Gastrocnemius medialis (tissue), 4 donors: ENCODE measurements at regions not wholly inside any gene's neighbourhood (a gene's known extent, or its start where the extent isn't known, plus 50 kb on each side); places are given as distances from the start of the nearest gene placed in this dataset.
"Not testable (repeated sequence)": the region's sequence is repeated elsewhere in the genome, so short reads cannot be mapped to it uniquely, and the experiment has no call there.

ENCODE experiments used
- ATAC-seq, 2 donors: fragments of 150-250 bp; one replicate each; pipeline ENCODE4 v1.9.1; 2016
- DNase-seq, 2 donors: peaks; one replicate each; pipeline ENCODE4 v3.0.0-alpha.2; 2019
- H3K27ac ChIP-seq, 4 donors: fragments of 200-600 bp; sonication (generic); 1 replicate in 1 of 4; 2 replicates in 3 of 4; pipeline ENCODE4 v1.5.1; 2016 to 2018; ENCODE audit warnings: mild to moderate bottlenecking in 2 of 4, moderate library complexity in 1 of 4
- H3K27me3 ChIP-seq, 3 donors: fragments of 200-600 bp; sonication (generic) in 2 of 3; 1 replicate in 1 of 3; 2 replicates in 2 of 3; pipeline versions ENCODE4 v1.5.1 to v1.6.0; 2016 to 2019; ENCODE audit warnings: mild to moderate bottlenecking in 1 of 3, moderate library complexity in 1 of 3
- H3K36me3 ChIP-seq, 2 donors: fragments of 200-600 bp; sonication (generic) in 1 of 2; one replicate each; pipeline ENCODE4 v1.5.1; 2017 to 2018
- H3K4me1 ChIP-seq, 2 donors: fragments of 200-600 bp; sonication (generic) in 1 of 2; one replicate each; pipeline ENCODE4 v1.5.1; 2016 to 2017; ENCODE audit warnings: mild to moderate bottlenecking in 2 of 2
- H3K4me3 ChIP-seq, 4 donors: fragments of 200-600 bp; sonication (generic) in 3 of 4; 1 replicate in 1 of 4; 2 replicates in 3 of 4; pipeline ENCODE4 v1.5.1; 2016 to 2019; ENCODE audit warnings: mild to moderate bottlenecking in 2 of 4
- H3K9me3 ChIP-seq, 3 donors: fragments of 200-600 bp; sonication (generic) in 2 of 3; 1 replicate in 1 of 3; 2 replicates in 2 of 3; pipeline ENCODE4 v1.5.1; 2016 to 2019
- POLR2A ChIP-seq, 2 donors: fragments of 450-650 bp; IDR thresholded peaks; one replicate each; pipeline ENCODE4 v1.6.1; 2017; ENCODE audit warnings: antibody characterized with exemption in 2 of 2, mild to moderate bottlenecking in 2 of 2, moderate library complexity in 2 of 2
- in situ Hi-C, 4 donors: fragments of 200-750 bp; cut with MboI; loops; one replicate each; pipeline versions ENCODE4 v1.15.0 to v1.8.0; 2017; ENCODE audit warnings: low sequenced_read_pairs in 4 of 4
- intact Hi-C: fragments of 100-400 bp; cut with DNase I; formaldehyde crosslinking; loops from one replicate; pipeline ENCODE4 v1.15.1; 2023; ENCODE audit warnings: low total_unique reads
- TF ChIP-seq, protein P1 (sequence below), 5 experiments: fragments of 450-650 bp in 3 of 5; fragments of 200-600 bp in 2 of 5; sonication (generic) in 2 of 5; IDR thresholded peaks in 4 of 5; conservative IDR thresholded peaks in 1 of 5; 1 replicate in 4 of 5; 2 replicates in 1 of 5; pipeline ENCODE4 v1.5.1; 2016 to 2019; ENCODE audit warnings: antibody characterized with exemption in 5 of 5, mild to moderate bottlenecking in 3 of 5, moderate library complexity in 3 of 5

DNA sequence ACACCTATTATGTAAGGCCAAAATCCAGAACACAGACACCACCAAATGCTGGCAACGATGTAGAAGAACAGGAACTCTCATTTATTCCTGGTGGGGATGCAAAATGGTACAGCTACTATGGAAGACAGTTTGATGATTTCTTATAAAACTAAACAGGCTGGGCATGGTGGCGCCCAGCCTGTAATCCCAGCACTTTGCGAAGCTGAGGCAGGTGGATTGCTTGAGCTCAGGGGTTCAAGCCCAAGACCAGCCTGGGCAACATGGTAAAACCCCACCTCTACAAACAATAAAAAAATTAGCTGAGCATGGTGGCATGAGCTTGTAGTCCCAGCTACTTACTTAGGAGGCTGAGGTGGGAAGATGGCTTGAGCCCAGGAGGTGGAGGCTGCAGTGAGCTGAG, 98.3 kb downstream of the TUBA3C start:
- Histone ChIP-seq H3K27ac (no peak overlapping the region), H3K36me3 (no peaks in the 10 kb centered on the region), H3K4me3 (no peak overlapping the region), H3K9me3 (no peaks in the 10 kb centered on the region), H3K27me3 (no peaks in the 10 kb centered on the region), H3K4me1 (no peaks in the 10 kb centered on the region)
- in situ Hi-C loops, result no loop called here
- TF ChIP-seq, protein P1, sequence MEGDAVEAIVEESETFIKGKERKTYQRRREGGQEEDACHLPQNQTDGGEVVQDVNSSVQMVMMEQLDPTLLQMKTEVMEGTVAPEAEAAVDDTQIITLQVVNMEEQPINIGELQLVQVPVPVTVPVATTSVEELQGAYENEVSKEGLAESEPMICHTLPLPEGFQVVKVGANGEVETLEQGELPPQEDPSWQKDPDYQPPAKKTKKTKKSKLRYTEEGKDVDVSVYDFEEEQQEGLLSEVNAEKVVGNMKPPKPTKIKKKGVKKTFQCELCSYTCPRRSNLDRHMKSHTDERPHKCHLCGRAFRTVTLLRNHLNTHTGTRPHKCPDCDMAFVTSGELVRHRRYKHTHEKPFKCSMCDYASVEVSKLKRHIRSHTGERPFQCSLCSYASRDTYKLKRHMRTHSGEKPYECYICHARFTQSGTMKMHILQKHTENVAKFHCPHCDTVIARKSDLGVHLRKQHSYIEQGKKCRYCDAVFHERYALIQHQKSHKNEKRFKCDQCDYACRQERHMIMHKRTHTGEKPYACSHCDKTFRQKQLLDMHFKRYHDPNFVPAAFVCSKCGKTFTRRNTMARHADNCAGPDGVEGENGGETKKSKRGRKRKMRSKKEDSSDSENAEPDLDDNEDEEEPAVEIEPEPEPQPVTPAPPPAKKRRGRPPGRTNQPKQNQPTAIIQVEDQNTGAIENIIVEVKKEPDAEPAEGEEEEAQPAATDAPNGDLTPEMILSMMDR (IDR thresholded peaks at IDR 0.05 in 4 of 5, conservative IDR thresholded peaks at IDR 0.05 in 1 of 5), result no peak
- no peak for TF ChIP-seq POLR2A (IDR thresholded peaks at IDR 0.05)
- no peak for DNase-seq
- ATAC-seq, result no peak
- intact Hi-C loops, result no loop called here

DNA sequence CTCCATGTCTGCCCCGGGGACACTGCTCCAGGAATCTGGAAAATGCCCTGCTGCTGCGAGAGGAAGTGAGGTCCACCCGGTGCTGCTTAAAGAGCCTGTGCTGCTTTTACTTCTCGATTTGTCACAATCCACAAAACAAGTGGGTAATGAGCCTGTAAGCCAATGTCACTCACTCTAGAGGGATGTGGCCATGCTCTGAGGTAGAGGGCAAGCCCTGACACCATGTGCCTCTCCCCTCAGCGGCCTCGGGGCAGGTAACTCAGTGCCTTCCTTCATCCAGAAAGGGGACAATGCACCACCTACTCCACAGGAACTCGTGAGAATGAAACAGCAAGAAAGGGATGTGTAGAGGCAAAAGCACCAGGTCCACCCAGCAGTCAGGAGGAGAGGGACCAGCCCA, 106.2 kb downstream of the TUBA3C start:
- ATAC-seq (no peak), DNase-seq (no peak)
- Histone ChIP-seq H3K4me1 (no peaks in the 10 kb centered on the region), H3K27me3 (no peaks in the 10 kb centered on the region), H3K9me3 (no peaks in the 10 kb centered on the region), H3K36me3 (no peaks in the 10 kb centered on the region), H3K27ac (no peak overlapping the region), H3K4me3 (no peak overlapping the region)
- in situ Hi-C loops, result no loop called here
- no peak for TF ChIP-seq POLR2A (IDR thresholded peaks at IDR 0.05)
- TF ChIP-seq, protein P1 (IDR thresholded peaks at IDR 0.05 in 4 of 5, conservative IDR thresholded peaks at IDR 0.05 in 1 of 5), result no peak
- intact Hi-C loops, result no loop called here

DNA sequence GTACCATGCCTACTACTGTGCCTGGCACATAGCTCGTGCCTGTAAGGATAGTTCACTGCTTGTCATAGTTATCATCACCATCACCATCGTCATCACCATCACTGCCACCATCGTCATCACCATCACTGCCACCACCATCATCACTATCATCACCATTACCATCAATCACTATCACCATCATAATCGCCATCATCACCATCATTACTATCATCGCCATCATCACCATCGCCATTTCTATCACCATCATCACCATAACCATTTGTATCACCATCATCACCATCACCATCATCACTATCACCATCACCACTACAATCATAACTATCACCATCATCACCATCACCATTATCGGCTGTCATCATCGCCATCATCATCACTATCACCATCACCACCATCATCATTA, 107.1 kb downstream of the TUBA3C start:
- no peaks in the 10 kb centered on the region for H3K27me3 ChIP-seq
- no peak for ATAC-seq
- in situ Hi-C loops, result no loop called here
- no peaks in the 10 kb centered on the region for H3K4me1 ChIP-seq
- TF ChIP-seq POLR2A (IDR thresholded peaks at IDR 0.05), result no peak
- TF ChIP-seq, protein P1 (IDR thresholded peaks at IDR 0.05 in 4 of 5, conservative IDR thresholded peaks at IDR 0.05 in 1 of 5), result no peak
- H3K9me3 ChIP-seq, result no peaks in the 10 kb centered on the region
- no peak for DNase-seq
- no peaks in the 10 kb centered on the region for H3K36me3 ChIP-seq
- intact Hi-C loops, result no loop called here
- H3K27ac ChIP-seq, result no peak overlapping the region
- H3K4me3 ChIP-seq, result no peak overlapping the region

DNA sequence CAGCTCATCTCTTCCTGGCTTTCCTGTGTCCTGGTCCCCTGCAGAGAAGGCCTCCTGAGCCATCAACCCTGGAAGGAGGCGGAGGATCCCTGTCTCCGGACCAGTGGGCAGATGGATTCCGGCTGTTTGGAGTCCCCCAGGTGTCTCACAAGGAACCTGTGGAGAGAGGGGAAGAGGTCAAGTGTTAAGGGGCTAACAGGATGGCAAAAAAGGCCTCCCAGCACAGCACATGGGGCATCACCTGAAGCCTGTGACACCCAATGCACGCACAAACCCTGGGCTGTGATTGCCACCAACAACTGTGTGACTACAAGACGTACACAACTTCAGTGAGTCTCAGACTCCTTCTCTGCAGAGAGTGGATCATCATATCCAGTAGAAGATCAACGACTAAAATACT, 107.5 kb downstream of the TUBA3C start:
- H3K9me3 ChIP-seq, intact Hi-C loops, DNase-seq: not testable (repeated sequence)

DNA sequence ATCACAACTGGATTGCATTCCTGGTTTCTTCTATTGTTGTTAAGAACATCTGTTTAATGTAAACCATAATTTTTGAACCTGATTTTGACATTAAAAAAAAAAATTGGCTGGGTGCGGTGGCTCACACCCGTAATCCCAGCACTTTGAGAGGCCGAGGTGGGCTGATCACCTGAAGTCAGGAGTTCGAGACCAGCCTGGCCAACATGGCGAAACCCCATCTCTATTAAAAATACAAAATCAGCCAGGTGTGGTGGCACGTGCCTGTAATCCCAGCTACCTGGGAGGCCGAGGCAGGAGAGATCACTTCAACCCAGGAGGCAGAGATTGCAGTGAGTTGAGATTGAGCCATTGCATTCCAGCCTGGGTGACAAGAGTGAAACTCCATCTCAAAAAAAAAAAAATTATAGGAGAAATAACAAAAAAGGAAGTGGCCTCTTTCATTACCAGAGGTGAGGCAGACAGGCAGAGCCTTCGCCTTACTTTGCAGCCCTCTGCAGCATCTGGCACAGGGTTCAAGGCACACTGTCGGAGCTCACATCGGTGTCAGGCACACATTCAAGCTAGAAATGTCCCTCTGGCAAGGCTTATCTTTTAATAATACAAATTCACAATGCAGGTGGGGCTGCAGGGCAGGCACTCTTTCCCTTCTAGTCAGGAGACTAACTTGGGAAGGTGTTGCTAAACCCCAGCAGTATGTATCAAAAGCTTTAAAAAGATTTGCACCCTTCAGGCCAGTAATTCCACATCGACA, 108.5 kb downstream of the TUBA3C start:
- intact Hi-C loops, H3K4me1 ChIP-seq, H3K27ac ChIP-seq, H3K27me3 ChIP-seq, H3K36me3 ChIP-seq, ATAC-seq, in situ Hi-C loops, H3K9me3 ChIP-seq, H3K4me3 ChIP-seq, DNase-seq: not testable (repeated sequence)

More for the DNA sequence above, 107.5 kb downstream of the TUBA3C start:
- H3K4me1 ChIP-seq, ATAC-seq, H3K27ac ChIP-seq, H3K27me3 ChIP-seq, H3K36me3 ChIP-seq, H3K4me3 ChIP-seq, in situ Hi-C loops: not testable (repeated sequence)

DNA sequence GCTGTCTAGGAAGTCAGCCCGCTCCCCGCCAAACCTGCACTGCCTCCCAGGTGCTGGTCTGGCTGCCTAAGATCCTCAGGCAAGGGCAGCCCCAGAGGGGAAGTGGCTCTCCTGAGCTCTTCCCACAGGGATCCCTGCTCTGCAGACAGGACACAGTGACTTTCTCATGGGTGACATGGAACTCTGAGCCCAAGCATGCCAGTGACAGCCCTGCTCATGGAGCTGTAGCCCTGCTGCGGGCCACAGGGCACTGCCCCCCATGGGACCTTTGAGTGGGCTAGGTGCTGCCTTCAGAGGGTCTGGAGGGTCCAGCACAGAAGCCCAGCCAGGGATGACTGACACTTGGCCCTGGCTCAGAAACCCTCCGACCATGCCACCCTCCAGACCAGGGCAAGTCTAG, 109.1 kb downstream of the TUBA3C start:
- intact Hi-C loops, result no loop called here

More for the DNA sequence above, 109.1 kb downstream of the TUBA3C start:
- no peaks in the 10 kb centered on the region for H3K4me1 ChIP-seq
- H3K4me3 ChIP-seq, result no peak overlapping the region
- no peak for TF ChIP-seq POLR2A (IDR thresholded peaks at IDR 0.05)
- TF ChIP-seq, protein P1 (IDR thresholded peaks at IDR 0.05 in 4 of 5, conservative IDR thresholded peaks at IDR 0.05 in 1 of 5), result no peak
- no peak overlapping the region for H3K27ac ChIP-seq
- in situ Hi-C loops, result no loop called here
- H3K9me3 ChIP-seq, result no peaks in the 10 kb centered on the region
- ATAC-seq, result no peak
- H3K36me3 ChIP-seq, result no peaks in the 10 kb centered on the region
- no peak for DNase-seq
- no peaks in the 10 kb centered on the region for H3K27me3 ChIP-seq
